HG02623 (cell line): ENCODE measurements at regions not wholly inside any gene's neighbourhood (a gene's known extent, or its start where the extent isn't known, plus 50 kb on each side); places are given as distances from the start of the nearest gene placed in this dataset.
"Not testable (repeated sequence)": the region's sequence is repeated elsewhere in the genome, so short reads cannot be mapped to it uniquely, and the experiment has no call there.

Experiments
- ATAC-seq: cut with Tn5 transposase; IDR thresholded peaks from one replicate; pipeline ENCODE4 v1.9.1; 2021; ENCODE audit warnings: moderate library complexity; ENCODE audit not compliant: unreplicated experiment

GRCh38 chr5:106292654-106293053, 1378.1 kb downstream of the EFNA5 start:
- ATAC-seq, result no peak

- no peak for ATAC-seq
Observed at GRCh38 chr5:106290841-106291240, 1379.9 kb downstream of the EFNA5 start.

- ATAC-seq, result no peak
Observed at GRCh38 chr5:106288979-106289378, 1381.8 kb downstream of the EFNA5 start.

GRCh38 chr5:106277540-106278096, 1393.1 kb downstream of the EFNA5 start:
- ATAC-seq, result no peak

- no peak for ATAC-seq
Observed at GRCh38 chr5:106269252-106269843, 1401.4 kb downstream of the EFNA5 start.

- ATAC-seq, result no peak
Observed at GRCh38 chr5:106267256-106267655, 1403.5 kb downstream of the EFNA5 start.

- no peak for ATAC-seq
Observed at GRCh38 chr5:106262395-106262794, 1408.3 kb downstream of the EFNA5 start.

GRCh38 chr5:106259431-106260090, 1411.2 kb downstream of the EFNA5 start:
- not testable (repeated sequence) for ATAC-seq

- no peak for ATAC-seq
Observed at GRCh38 chr5:106258591-106259125, 1412.1 kb downstream of the EFNA5 start.

- no peak for ATAC-seq
Observed at GRCh38 chr5:106254784-106255183, 1416.0 kb downstream of the EFNA5 start.

GRCh38 chr5:106246044-106246745, 1424.5 kb downstream of the EFNA5 start:
- not testable (repeated sequence) for ATAC-seq

- no peak for ATAC-seq
Observed at GRCh38 chr5:106241409-106241808, 1429.3 kb downstream of the EFNA5 start.

- ATAC-seq, result no peak
Observed at GRCh38 chr5:106205916-106206571, 1464.7 kb downstream of the EFNA5 start.

- no peak for ATAC-seq
Observed at GRCh38 chr5:106202035-106202434, 1468.7 kb downstream of the EFNA5 start.

- ATAC-seq, result no peak
Observed at GRCh38 chr5:106200971-106201370, 1469.8 kb downstream of the EFNA5 start.

- no peak for ATAC-seq
Observed at GRCh38 chr5:106195679-106196474, 1474.9 kb downstream of the EFNA5 start.

- no peak for ATAC-seq
Observed at GRCh38 chr5:106189121-106189809, 1481.5 kb downstream of the EFNA5 start.

GRCh38 chr5:106185661-106186081, 1485.1 kb downstream of the EFNA5 start:
- ATAC-seq, result no peak

- ATAC-seq, result no peak
Observed at GRCh38 chr5:106174903-106175302, 1495.8 kb downstream of the EFNA5 start.
